Mesendoderm (in vitro differentiated cells): ENCODE measurements at regions not wholly inside any gene's neighbourhood (a gene's known extent, or its start where the extent isn't known, plus 50 kb on each side); places are given as distances from the start of the nearest gene placed in this dataset.

Source experiments
- DNase-seq: peaks from one replicate; pipeline ENCODE4 v3.0.0; 2013
- H2AK5ac ChIP-seq: 2 replicates; pipeline ENCODE4 v1.6.1; 2013; ENCODE audit warnings: low read length, inconsistent platforms
- H2BK120ac ChIP-seq: 2 replicates; pipeline ENCODE4 v1.6.1; 2013; ENCODE audit warnings: low read depth, mild to moderate bottlenecking, low read length, moderate library complexity, mixed read lengths
- H2BK15ac ChIP-seq: replicated peaks from 2 replicates; pipeline ENCODE4 v1.6.1; 2013; ENCODE audit warnings: low read depth, mild to moderate bottlenecking, moderate library complexity
- H2BK5ac ChIP-seq: 2 replicates; pipeline ENCODE4 v1.6.1; 2013; ENCODE audit warnings: low read length, inconsistent platforms
- H3K18ac ChIP-seq: 2 replicates; pipeline ENCODE4 v1.6.1; 2013; ENCODE audit warnings: mild to moderate bottlenecking, low read length, mixed read lengths
- H3K23ac ChIP-seq: one replicate; pipeline ENCODE4 v1.6.1; 2013; ENCODE audit warnings: low read length
- H3K27ac ChIP-seq: 2 replicates; pipeline ENCODE4 v1.5.1; 2013; ENCODE audit warnings: low read depth, mild to moderate bottlenecking, inconsistent platforms, low read length, moderate library complexity
- H3K27me3 ChIP-seq: 2 replicates; pipeline ENCODE4 v1.6.1; 2013; ENCODE audit warnings: low read length, control low read depth, mild to moderate bottlenecking, inconsistent platforms; ENCODE audit not compliant: insufficient read depth, poor library complexity
- H3K36me3 ChIP-seq: 2 replicates; pipeline ENCODE4 v1.6.1; 2013; ENCODE audit warnings: low read length, inconsistent platforms; ENCODE audit not compliant: control insufficient read depth, insufficient read depth
- H3K4ac ChIP-seq: one replicate; pipeline ENCODE4 v1.6.1; 2013; ENCODE audit warnings: low read depth, mild to moderate bottlenecking, low read length, moderate library complexity
- H3K4me1 ChIP-seq: 2 replicates; pipeline ENCODE4 v1.6.1; 2013; ENCODE audit warnings: low read depth, low read length, inconsistent platforms; ENCODE audit not compliant: control insufficient read depth
- H3K4me2 ChIP-seq: 2 replicates; pipeline ENCODE4 v1.6.1; 2013; ENCODE audit warnings: low read length
- H3K4me3 ChIP-seq: 2 replicates; pipeline ENCODE4 v1.5.1; 2013; ENCODE audit warnings: mild to moderate bottlenecking, low read length
- H3K56ac ChIP-seq: one replicate; pipeline ENCODE4 v1.6.1; 2013; ENCODE audit warnings: low read length
- H3K79me1 ChIP-seq: 2 replicates; pipeline ENCODE4 v1.6.1; 2013; ENCODE audit warnings: low read length, inconsistent platforms
- H3K79me2 ChIP-seq: 2 replicates; pipeline ENCODE4 v1.6.1; 2013; ENCODE audit warnings: mild to moderate bottlenecking, low read length; ENCODE audit not compliant: control insufficient read depth, insufficient read depth
- H3K9ac ChIP-seq: 2 replicates; pipeline ENCODE4 v1.6.1; 2013; ENCODE audit warnings: low read length, inconsistent platforms
- H4K5ac ChIP-seq: one replicate; pipeline ENCODE4 v1.6.1; 2013; ENCODE audit warnings: low read length
- H4K8ac ChIP-seq: one replicate; pipeline ENCODE4 v1.6.1; 2013; ENCODE audit warnings: low read depth, mild to moderate bottlenecking, control low read depth, low read length, moderate library complexity
- WGBS: extraction: QIAGEN DNeasy Blood & Tissue Kit; methylation state at CpG from one replicate; pipeline ENCODE4 v1.1.7; 2013; ENCODE audit warnings: low lambda C conversion rate, missing lambda C conversion rate; ENCODE audit not compliant: insufficient coverage; ENCODE audit errors: extremely low coverage; 5-methylcytosine and 5-hydroxymethylcytosine counted together

DNA sequence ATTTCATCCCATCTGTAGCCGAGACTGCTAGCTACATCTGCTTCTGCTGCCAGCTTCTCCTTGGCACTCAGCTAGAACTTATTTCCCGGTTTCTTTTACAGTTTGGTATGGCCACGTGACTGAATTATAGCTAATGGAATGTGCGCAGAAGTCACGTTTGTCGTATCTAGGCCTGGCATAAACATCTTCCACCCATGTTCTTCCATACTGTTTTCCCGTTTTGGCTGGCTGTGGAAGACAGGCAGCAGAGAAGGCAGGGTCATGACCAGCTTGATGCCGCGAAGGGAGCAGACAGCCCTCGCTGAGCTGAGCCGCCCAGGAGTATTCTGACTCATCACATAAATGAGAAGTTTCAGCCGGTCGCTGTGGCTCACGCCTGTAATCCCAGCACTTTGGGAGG lies 186.7 kb downstream of the RFC3 start:
- no peaks in the 10 kb centered on the region for H3K79me1 ChIP-seq
- no peak overlapping the region for H4K5ac ChIP-seq
- no peak overlapping the region for H3K4ac ChIP-seq
- no peak overlapping the region for H3K9ac ChIP-seq
- no peaks in the 10 kb centered on the region for H3K36me3 ChIP-seq
- H3K4me2 ChIP-seq, result no peak overlapping the region
- H3K27ac ChIP-seq, result no peak overlapping the region
- WGBS, result no CpG with 5 or more reads among the region's 14 CpGs
- H3K56ac ChIP-seq, result no peak overlapping the region
- H3K4me3 ChIP-seq, result no peak overlapping the region
- no peak overlapping the region for H2BK15ac ChIP-seq
- H3K4me1 ChIP-seq, result no peaks in the 10 kb centered on the region
- H2AK5ac ChIP-seq, result no peak overlapping the region
- no peak overlapping the region for H2BK5ac ChIP-seq
- H3K79me2 ChIP-seq, result no peaks in the 10 kb centered on the region
- no peak overlapping the region for H3K18ac ChIP-seq
- no peaks in the 10 kb centered on the region for H3K27me3 ChIP-seq
- H3K23ac ChIP-seq, result no peak overlapping the region
- H4K8ac ChIP-seq, result no peak overlapping the region
- no peak overlapping the region for H2BK120ac ChIP-seq
- DNase-seq, result no peak

DNA sequence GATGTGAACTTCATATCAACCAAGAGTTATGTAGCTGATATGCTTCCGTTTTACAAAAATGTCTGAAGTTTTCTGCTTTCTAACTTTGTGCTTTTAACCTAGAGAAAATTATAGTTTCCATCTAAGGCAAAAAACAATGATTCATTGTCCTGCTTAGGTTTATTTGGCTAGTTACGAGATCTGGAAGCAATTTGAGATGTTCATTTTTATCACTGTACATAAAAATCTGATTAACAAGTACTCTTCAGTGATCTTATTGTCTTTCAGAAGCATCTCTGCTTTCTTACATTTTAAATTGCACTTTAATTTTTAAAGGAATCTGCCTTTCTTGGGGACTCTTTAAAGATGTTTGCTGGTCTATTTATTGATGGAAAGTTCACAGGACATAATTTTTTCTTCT lies 188.1 kb downstream of the RFC3 start:
- no peak overlapping the region for H2AK5ac ChIP-seq
- H3K79me1 ChIP-seq, result no peaks in the 10 kb centered on the region
- H3K27me3 ChIP-seq, result no peaks in the 10 kb centered on the region
- H3K36me3 ChIP-seq, result no peaks in the 10 kb centered on the region
- H2BK120ac ChIP-seq, result no peak overlapping the region
- no peaks in the 10 kb centered on the region for H3K4me1 ChIP-seq
- H2BK15ac ChIP-seq, result no peak overlapping the region
- H3K4ac ChIP-seq, result no peak overlapping the region
- H4K8ac ChIP-seq, result no peak overlapping the region
- DNase-seq, result no peak
- no peak overlapping the region for H3K27ac ChIP-seq
- H2BK5ac ChIP-seq, result no peak overlapping the region
- no peak overlapping the region for H4K5ac ChIP-seq
- no peak overlapping the region for H3K9ac ChIP-seq
- WGBS, result no CpG with 5 or more reads among the region's 2 CpGs
- no peaks in the 10 kb centered on the region for H3K79me2 ChIP-seq
- no peak overlapping the region for H3K4me3 ChIP-seq
- no peak overlapping the region for H3K4me2 ChIP-seq
- no peak overlapping the region for H3K56ac ChIP-seq
- H3K18ac ChIP-seq, result no peak overlapping the region
- no peak overlapping the region for H3K23ac ChIP-seq

DNA sequence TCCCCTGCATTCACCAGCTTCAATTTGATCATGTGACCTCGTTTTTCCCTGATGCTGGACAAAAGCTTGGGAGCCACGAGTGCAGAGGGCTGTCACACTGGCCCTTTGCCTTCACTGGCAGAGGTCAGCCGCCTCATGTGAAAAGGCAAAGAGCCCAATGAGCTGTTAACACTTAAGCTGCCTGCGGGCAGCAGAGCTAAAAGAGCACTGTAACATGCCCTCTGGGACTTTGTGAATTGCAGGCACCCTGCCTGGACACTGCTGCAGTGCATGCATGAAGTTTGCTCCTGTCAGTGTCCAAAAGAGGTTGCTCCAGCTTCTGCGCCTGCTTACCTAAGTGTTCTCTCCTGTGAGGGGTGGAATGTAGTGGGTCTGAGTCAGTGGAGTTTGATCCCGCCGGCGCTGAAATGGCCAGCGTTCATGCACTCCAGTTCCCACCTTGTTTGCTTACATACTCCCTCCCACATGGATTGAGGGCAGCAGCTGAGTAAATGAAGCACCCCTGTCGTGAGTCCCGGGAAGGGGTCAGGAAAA lies 193.7 kb downstream of the RFC3 start:
- no CpG with 5 or more reads among the region's 11 CpGs for WGBS
- Histone ChIP-seq H3K56ac (no peak overlapping the region), H4K8ac (no peak overlapping the region), H3K18ac (no peak overlapping the region), H3K23ac (no peak overlapping the region), H3K4me2 (no peak overlapping the region), H3K36me3 (no peaks in the 10 kb centered on the region), H3K79me1 (no peaks in the 10 kb centered on the region), H3K4me3 (no peak overlapping the region), H3K27ac (no peak overlapping the region), H3K9ac (no peak overlapping the region), H2BK5ac (no peak overlapping the region), H3K4ac (no peak overlapping the region), H3K79me2 (no peaks in the 10 kb centered on the region), H2AK5ac (no peak overlapping the region), H4K5ac (no peak overlapping the region), H3K27me3 (no peaks in the 10 kb centered on the region), H2BK15ac (no peak overlapping the region), H2BK120ac (no peak overlapping the region), H3K4me1 (no peaks in the 10 kb centered on the region)
- no peak for DNase-seq

DNA sequence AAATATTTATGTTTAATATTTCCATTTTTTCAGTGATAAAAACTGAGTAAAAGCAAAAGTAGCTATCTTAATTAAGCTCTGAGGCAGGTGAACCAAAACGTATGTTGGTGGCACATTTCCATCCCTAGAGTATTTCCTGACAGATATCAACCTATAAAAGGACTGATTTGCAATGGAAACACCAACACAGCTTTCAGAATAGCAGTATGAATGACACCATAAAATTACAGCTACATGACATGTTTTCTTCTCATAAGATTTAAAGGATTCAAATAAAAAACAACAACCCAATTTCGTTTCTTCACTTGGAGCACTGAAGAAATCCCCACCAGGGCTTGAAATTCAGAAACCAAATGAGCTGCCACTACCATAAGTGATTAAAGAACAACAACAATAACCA lies 194.4 kb downstream of the RFC3 start:
- DNase-seq, result no peak

DNA sequence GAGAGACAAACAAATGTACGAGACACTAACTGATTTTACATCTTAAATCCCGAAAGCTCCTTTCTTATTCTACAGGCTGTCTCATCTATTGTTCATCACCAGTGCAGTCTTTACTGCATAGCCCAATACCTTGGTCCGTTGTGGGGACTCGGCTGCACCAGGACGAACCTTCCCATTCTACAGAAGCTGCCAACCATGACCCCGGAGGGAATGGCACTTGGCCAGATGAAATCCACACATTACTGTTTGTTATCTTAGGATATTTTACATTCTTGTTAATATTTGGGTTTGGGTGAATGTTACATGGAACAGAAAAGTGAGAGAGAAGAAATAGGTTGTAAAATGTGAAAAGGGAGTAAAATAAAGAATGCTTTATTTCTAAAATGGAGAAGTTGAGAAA lies 195.1 kb downstream of the RFC3 start:
- H3K23ac ChIP-seq, result no peak overlapping the region
- H2BK5ac ChIP-seq, result no peak overlapping the region
- H2BK15ac ChIP-seq, result no peak overlapping the region
- no peak overlapping the region for H4K8ac ChIP-seq
- no peak overlapping the region for H2AK5ac ChIP-seq
- no peaks in the 10 kb centered on the region for H3K36me3 ChIP-seq
- H3K27me3 ChIP-seq, result no peaks in the 10 kb centered on the region
- H3K4me2 ChIP-seq, result no peak overlapping the region
- WGBS, result no CpG with 5 or more reads among the region's 6 CpGs
- H2BK120ac ChIP-seq, result no peak overlapping the region
- H3K18ac ChIP-seq, result no peak overlapping the region
- H3K79me2 ChIP-seq, result no peaks in the 10 kb centered on the region
- no peaks in the 10 kb centered on the region for H3K4me1 ChIP-seq
- no peak overlapping the region for H3K27ac ChIP-seq
- peak overlapping the region; percentile 56 for H4K5ac ChIP-seq
- no peak overlapping the region for H3K9ac ChIP-seq
- H3K79me1 ChIP-seq, result no peaks in the 10 kb centered on the region
- H3K4ac ChIP-seq, result no peak overlapping the region
- DNase-seq, result no peak
- no peak overlapping the region for H3K4me3 ChIP-seq
- no peak overlapping the region for H3K56ac ChIP-seq

More for the DNA sequence above, 194.4 kb downstream of the RFC3 start:
- WGBS, result no CpG with 5 or more reads among the region's 2 CpGs
- Histone ChIP-seq H3K27me3 (no peaks in the 10 kb centered on the region), H4K5ac (no peak overlapping the region), H3K4ac (no peak overlapping the region), H2AK5ac (no peak overlapping the region), H3K79me2 (no peaks in the 10 kb centered on the region), H3K4me1 (no peaks in the 10 kb centered on the region), H3K79me1 (no peaks in the 10 kb centered on the region), H3K56ac (no peak overlapping the region), H2BK15ac (no peak overlapping the region), H3K27ac (no peak overlapping the region), H3K4me3 (no peak overlapping the region), H3K23ac (no peak overlapping the region), H2BK5ac (no peak overlapping the region), H4K8ac (no peak overlapping the region), H3K18ac (no peak overlapping the region), H3K4me2 (no peak overlapping the region), H3K9ac (no peak overlapping the region), H2BK120ac (no peak overlapping the region), H3K36me3 (no peaks in the 10 kb centered on the region)

DNA sequence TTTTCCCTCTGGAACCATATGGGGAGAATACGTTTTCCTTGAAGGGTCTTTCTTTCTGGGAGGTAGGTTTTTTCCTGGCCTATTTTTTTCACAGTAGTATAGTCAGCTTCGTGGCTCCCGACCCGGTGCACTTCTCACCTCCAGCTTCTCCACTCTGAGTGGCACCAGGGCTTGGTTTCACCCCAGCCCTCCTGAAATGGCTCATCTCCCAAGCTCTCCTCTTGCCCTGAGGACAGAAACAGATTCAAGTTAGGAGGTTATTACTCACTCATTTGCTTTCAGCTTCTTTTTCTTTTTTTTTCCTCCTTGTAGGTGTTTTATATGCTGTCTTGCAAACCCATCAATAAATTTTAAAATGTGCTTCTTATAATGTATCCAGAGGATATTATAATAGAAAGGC lies 199.3 kb downstream of the RFC3 start:
- H3K18ac ChIP-seq, result no peak overlapping the region
- no peak for DNase-seq
- no peaks in the 10 kb centered on the region for H3K36me3 ChIP-seq
- H3K4me1 ChIP-seq, result no peaks in the 10 kb centered on the region
- H2BK5ac ChIP-seq, result no peak overlapping the region
- H2BK15ac ChIP-seq, result no peak overlapping the region
- no peaks in the 10 kb centered on the region for H3K79me1 ChIP-seq
- no peak overlapping the region for H3K23ac ChIP-seq
- no peak overlapping the region for H3K27ac ChIP-seq
- no peak overlapping the region for H4K5ac ChIP-seq
- H2AK5ac ChIP-seq, result no peak overlapping the region
- WGBS, result no CpG with 5 or more reads among the region's 4 CpGs
- H3K56ac ChIP-seq, result no peak overlapping the region
- no peak overlapping the region for H3K9ac ChIP-seq
- H3K4me3 ChIP-seq, result no peak overlapping the region
- H3K4ac ChIP-seq, result no peak overlapping the region
- H3K4me2 ChIP-seq, result no peak overlapping the region
- no peaks in the 10 kb centered on the region for H3K27me3 ChIP-seq
- H4K8ac ChIP-seq, result no peak overlapping the region
- H3K79me2 ChIP-seq, result no peaks in the 10 kb centered on the region
- no peak overlapping the region for H2BK120ac ChIP-seq
